ENCODE measurements at regions not wholly inside any gene's neighbourhood (a gene's known extent, or its start where the extent isn't known, plus 50 kb on each side); places are given as distances from the start of the nearest gene placed in this dataset.

DNA sequence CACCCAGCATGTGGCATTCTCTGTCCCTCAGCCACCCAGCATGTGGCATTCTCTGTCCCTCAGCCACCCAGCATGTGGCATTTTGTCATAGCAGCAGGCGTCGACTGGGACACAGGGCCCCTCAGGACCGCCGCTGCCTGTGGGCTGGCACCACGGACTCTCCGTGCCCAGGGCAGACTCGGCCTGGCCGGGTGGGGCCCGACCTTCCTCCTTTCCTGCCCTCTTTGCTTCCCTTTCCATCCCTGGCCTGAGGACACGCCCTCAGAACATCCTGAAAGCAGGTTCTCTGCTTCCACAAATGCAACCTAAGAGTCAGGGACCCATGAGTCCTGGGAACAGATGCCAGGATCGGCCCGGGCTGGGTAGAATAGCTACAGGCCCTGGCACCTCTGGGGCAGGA lies 291.4 kb upstream of the SALL3 start:
- TF ChIP-seq, protein P1, sequence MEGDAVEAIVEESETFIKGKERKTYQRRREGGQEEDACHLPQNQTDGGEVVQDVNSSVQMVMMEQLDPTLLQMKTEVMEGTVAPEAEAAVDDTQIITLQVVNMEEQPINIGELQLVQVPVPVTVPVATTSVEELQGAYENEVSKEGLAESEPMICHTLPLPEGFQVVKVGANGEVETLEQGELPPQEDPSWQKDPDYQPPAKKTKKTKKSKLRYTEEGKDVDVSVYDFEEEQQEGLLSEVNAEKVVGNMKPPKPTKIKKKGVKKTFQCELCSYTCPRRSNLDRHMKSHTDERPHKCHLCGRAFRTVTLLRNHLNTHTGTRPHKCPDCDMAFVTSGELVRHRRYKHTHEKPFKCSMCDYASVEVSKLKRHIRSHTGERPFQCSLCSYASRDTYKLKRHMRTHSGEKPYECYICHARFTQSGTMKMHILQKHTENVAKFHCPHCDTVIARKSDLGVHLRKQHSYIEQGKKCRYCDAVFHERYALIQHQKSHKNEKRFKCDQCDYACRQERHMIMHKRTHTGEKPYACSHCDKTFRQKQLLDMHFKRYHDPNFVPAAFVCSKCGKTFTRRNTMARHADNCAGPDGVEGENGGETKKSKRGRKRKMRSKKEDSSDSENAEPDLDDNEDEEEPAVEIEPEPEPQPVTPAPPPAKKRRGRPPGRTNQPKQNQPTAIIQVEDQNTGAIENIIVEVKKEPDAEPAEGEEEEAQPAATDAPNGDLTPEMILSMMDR (IDR thresholded peaks at IDR 0.05; ENCODE audit: low read depth, low read length): no peak
- no peak for TF ChIP-seq EZH2phosphoT487 (IDR thresholded peaks at IDR 0.05; ENCODE audit: low read depth)
